ENCODE measurements at regions not wholly inside any gene's neighbourhood (a gene's known extent, or its start where the extent isn't known, plus 50 kb on each side); places are given as distances from the start of the nearest gene placed in this dataset.
"Not testable (repeated sequence)": the region's sequence is repeated elsewhere in the genome, so short reads cannot be mapped to it uniquely, and the experiment has no call there.

DNA sequence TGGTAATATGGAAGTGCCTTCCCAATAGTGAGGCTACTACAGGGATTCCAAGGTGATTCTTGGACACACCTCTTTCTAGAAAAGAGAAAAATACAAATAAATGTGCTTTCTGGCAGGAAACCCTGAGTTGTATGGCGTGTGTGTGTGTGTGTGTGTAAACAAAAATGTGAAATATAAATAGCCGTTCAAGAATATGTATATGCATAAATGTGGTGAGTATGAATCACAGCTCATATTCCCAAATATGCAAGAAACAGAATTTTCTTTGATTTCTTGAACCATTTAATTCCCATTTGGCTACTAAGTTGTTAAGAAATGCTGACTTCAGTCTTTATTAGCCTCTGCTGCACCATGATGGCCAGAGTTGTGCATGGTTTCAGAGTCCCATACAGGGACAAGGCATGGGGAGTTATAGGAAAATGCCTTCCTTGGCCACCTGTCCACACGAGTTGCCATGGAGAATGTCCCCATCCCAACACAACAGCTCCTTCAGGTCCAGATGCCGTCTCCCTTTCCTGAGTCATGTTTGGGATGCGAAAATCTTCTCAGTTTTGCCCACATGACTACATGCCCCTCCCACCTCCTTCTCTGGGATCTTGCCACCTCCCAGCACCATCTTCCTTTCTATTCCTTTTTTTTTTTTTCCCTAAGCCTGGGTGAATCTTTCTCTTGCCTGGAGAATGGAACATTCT is 312.4 kb upstream of the ECI2 start:
- DNase-seq: no peak

DNA sequence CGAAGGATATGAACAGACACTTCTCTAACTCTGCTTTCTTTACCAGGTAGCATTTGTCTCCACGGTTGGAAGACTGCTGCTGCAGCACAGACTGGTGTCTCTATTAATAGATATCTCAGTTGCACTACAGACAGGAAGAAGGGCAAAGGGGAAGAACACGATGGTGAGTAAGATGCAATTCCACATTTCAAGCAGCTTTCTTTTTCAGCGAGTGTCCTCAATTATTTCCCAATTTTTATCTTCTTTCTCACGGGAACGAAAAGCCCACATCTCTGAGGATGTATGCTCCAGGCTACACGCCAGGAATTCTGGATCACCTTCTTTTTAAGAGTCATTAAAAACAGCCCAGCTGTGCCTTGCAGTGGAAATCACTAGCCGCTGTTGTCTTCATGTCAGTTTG is 311.6 kb upstream of the ECI2 start:
- no peak for DNase-seq

DNA sequence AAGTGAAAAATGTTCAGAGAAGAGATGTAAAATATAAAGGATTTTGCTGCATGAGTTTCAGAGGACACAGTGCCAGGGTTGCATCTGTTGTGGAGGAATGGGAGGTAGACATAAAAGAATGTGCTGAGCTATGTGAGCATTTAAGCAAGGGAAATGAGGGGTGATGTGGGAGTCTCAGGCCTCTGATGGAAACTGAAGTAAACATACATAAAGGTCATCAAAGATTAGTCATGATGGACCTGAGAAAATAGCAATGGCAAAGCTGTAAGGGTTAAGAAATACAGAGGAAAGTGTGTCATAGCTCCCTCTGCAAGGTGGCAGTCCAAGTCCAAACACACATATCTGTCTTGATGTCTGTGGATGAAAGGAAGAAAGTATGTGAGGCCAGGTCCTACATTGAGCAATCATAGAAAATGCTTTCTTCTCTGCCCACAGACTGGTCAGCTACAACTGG is 306.6 kb upstream of the ECI2 start:
- no peak for DNase-seq

DNA sequence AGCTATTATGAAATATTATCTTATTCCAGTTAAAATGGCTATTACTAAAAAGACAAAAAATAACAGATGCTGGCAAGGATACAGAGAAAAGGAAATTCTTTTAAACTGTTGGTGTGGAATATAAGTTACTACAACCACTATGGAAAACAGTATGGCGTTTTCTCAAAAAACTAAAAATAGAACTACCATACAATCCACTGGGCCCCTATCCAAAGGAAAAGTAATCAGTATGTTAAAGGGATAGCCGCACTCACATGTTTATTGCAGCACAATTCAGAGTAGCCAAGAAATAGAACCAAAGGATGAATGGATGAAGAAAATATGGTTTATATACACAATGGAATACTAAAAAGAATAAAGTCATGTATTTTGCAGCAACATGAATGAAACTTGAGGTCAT is 303.8 kb upstream of the ECI2 start:
- DNase-seq: no peak

DNA sequence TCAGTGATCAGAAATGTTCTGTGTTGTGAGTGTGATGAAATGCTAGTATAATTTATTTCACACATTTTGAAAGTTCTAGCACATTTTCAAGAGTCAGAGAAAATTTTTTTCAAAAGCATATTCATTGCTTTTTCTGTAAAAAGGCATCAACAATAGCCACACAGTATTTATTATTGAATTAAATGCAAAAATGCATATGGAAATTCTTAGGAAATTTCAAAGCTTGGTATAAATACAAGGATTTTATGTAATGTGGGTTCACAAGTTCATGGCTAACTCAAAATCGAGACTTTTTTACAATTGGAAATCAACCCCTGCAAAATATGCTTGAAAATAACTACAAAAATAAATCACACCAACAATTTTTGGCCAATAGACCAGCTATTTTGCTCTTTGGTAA is 302.0 kb upstream of the ECI2 start:
- DNase-seq: no peak

DNA sequence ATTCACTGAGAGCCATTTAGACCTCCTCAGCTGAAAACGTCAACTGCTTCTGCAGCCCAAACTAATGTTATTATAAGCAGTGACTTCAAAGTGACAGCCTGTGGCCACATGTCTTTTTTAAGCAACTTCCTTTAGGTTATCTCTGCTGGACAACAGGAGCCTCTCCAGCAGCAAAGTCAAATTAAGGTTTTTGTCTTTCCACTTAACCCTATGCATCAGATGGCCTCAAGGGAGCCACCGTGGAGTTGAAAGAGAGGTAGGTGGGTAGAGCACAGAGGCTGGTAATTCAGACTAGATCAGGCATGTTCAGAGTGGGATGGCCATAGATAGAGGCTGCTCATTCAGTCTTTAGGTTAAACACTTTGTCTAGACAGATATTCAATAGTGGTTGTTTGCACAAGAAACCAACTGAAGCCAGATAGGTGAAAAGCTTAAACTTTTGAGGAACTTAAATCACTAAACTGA is 300.6 kb upstream of the ECI2 start:
- DNase-seq: no peak

DNA sequence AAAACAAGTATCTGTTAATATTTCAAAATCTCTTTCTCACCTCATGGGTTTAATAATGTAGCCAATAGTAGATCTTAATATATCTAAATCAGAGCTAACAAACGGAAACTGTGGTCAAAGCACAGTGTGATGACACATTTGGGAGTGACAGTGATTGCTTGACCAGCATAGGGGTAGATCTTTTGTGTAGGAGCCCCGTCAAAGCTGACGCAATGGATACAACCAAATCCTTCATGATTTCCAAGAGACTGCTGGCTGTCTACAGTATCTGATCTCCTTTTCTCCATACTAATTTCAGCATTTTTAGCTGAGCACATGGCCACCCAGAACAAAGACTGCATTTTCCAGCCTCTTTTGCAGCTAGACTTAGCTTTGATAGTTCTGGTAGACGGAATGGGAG is 299.3 kb upstream of the ECI2 start:
- DNase-seq: no peak

DNA sequence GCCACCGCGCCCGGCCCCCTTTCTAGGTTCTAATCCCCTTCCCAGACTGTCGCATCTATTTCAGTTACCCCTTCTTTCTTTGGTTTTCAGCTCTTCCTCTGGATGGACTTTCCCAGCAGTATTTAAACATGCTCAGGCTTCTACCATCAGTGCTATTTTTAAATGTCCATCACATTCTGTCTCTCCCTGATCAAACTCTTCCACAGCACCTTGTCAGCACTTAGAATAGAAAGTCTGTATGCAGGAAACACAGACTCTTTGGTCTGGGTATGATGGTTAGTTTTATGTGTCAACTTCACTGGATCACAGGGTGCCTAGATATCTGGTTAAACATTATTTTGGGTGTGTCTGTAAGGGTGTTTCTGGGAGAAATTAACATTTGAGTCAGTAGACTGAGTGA is 297.8 kb upstream of the ECI2 start:
- no peak for DNase-seq

DNA sequence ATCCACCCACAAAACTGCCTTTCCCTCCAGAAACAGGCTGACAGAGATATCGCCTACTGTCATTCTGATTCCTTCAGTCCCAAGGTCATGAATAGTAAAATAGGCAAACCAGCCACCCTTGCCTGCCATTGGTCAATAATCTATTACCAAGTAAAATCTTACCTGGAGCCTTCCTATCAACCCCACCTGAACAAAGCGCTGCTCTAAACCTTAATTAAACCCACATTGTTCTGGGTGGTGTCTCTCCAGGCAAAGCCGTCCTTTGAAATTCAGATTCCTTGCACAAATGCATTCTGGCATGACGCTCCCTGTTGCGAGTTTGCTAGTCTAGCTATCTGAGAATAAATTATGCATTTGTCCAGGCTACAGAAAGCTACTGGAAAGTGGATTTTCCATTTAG is 291.6 kb upstream of the ECI2 start:
- no peak for DNase-seq

DNA sequence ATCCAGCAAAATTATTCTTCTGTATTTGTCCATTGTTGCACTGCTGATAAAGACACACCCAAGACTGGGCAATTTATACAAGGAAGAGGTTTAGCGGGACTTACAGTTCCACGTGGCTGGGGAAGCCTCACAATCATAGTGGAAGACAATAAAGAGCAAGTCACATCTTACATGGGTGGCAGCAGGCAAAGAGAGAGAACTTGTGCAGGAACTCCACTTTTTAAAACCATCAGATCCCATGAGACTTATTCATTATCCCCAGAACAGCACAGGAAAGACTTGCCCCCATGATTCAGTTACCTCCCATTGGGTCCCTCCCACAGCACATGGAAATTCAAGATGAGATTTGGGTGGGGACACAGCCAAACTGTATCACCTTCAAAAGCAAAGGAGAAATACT is 286.5 kb upstream of the ECI2 start:
- DNase-seq: no peak

DNA sequence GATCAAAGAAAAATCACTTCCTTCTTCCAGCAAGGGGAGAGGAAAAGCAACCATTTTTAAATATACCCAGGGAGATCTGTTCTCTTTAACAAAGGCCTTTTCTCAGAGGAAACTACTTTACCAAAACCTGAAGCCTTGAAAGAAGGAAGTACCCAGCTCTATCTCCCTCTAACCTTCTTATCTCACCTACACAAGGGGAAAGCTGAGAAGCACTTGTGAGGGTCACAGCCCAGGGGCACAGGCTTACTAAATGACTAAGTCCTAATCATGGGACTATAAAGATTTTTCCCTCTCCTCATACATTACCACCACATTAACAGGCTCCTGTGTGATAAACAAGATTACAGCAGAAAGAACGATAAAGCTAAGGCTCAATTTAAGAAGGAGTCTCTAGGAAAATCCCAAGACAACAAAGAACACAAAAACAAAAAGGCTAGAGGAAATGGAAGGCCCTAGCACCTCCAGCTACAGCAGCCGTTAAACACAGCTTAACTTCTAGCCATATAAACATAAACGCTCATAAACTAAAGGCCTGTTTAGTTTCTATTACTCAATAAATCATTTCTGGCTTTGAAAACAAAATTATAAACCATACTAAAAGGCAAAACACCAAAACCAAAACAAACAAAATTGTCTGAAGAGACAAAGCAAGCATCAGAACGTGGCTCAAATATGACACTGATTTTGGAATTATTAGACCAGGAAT is 284.9 kb upstream of the ECI2 start:
- DNase-seq: no peak

DNA sequence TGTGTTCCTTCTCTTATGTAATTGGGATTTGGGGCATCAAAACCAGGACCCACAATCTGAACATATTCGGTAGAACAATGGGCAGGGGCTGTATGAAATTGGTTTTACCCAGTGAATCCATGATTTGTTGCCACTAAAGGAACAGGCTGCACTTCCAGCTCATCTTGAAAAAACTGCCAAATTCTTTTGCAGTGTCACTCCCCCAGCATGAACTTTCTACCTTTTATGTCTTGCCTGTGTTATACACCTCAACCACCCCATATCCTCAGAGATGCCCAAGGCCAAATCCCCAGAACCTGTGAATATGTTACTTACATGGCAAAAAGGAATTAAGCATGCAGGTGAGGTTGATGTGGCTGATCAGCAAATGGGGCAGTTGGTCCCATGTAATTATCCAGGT is 280.2 kb upstream of the ECI2 start:
- DNase-seq: no peak

DNA sequence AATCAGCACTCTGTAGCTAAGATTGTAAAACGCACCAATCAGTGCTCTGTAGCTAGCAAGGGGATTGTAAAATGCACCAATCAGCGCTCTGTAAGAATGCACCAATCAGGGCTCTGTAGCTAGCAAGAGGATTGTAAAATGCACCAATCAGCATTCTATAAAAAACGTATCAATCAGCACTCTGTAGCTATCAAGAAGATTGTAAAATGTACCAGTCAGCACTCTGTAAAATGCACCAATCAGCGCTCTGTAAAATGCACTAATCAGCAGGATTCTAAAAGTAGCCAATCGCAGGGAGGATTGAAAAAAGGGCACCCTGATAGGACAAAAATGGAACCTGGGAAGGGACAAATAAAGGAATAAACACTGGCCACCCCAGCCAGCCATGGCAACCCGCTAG is 278.7 kb upstream of the ECI2 start:
- DNase-seq: not testable (repeated sequence)

DNA sequence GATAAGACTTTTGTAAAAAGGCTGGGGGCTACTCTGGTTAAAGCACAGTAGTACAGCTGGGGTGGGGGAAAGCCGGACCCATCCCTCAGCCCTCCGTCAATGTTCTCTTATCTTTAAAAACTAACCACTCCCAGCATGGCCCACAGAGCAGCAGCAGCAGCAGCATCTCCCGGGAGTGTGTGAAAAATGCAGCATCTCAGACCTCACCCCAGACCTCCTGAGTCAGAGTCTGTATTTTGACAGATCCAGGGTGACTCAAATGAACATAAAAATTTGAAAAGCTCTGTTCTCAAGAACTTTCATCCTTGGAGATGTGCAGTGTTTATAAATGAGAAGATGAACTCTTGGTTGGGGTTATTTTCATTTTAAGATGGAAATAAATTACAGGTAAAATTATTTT is 277.7 kb upstream of the ECI2 start:
- DNase-seq: no peak

DNA sequence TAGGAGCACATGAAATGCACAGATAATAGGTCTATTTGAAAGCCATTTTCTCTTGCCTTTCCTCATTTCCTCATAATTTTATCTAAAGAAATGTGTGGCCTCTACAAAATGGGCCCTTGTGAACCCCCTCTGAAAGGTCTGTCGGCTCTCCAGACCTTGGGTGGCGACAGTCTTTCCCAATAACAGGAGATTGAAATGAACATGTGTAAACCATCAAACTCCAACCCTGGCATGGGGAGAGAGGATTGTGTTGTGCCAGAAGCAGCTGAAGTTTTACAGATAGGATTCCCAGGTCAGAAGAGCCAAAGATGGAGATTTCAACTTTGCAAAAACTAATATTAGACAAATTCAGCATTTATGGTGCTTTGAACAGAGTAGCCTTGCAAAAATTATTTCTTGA is 277.1 kb upstream of the ECI2 start:
- no peak for DNase-seq

DNA sequence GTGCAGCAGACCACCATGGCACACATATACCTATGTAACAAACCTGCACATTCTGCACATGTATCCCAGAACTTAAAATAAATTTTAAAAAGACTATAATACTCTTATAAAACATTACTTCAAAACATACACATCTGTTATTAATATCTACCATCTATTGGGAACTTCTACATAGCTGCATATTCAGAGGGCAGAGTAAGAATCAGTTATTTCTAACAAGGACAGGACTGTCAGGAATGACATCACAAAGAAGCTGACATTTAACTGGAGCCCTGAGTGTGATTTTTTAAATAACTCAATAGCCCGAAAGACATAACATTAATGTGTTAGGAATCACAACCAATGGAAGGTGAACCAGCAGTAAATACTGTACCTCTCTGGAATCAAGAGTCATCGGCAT is 276.7 kb upstream of the ECI2 start:
- DNase-seq: no peak

DNA sequence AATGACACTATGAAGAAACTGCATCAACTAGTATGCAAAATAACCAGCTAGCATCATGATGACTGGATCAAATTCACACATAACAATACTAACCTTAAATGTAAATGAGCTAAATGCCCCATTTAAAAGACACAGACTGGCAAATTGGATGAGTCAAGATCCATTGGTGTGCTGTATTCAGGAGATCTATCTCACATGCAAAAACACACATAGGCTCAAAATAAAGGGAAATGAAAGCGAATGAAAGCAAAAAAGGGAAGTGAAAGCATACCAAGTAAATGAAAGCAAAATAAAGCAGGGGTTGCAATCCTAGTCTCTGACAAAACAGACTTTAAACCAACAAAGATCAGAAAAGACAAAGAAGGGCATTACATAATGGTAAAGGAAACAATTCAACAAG is 272.3 kb upstream of the ECI2 start:
- DNase-seq: not testable (repeated sequence)

DNA sequence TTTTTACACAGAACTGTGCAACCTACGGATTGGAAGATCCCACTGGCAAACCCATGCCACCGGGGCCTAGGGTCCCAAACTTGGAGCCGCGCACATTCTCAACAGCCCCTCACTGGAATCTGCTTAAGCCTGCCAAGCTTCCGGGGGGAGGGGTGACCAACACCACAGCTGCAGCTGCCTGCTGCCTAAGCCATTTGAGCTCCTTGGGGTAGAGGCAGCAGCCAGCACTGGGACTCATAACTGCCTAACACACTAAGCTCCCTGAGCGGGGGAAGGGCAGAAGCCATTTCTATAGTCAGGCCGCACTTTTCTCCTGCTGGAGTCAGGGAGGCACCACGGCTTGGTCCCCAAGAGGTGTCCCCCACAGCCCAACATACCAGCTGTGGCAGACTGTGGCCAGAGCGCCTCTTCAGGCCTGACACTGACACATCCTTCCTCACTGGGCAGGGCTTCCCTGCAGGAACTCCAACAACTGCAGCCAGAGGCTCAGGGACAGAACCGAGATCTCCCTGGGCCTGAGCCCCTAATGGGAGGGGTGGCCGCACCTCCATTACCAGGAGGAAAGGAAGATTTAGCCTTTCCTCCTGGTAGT is 270.3 kb upstream of the ECI2 start:
- no peak for DNase-seq

DNA sequence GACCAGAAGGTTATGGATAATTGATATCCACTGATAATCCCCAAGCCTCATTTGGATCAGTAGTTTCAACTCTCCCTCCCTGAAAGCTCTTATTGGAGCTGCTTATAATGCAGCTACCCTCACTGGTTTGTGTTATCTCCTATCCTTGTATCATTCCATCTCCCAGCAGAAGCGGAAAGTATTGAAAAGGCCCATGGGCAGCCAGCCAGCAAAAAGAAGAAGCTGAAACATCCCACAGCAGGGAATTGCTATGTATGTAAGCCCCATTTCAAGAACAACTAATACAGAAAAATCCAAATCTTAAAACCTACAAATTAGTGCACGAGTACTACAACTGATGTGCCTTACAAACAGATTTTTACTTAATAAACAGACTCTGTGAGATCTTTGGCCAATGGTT is 269.0 kb upstream of the ECI2 start:
- no peak for DNase-seq

DNA sequence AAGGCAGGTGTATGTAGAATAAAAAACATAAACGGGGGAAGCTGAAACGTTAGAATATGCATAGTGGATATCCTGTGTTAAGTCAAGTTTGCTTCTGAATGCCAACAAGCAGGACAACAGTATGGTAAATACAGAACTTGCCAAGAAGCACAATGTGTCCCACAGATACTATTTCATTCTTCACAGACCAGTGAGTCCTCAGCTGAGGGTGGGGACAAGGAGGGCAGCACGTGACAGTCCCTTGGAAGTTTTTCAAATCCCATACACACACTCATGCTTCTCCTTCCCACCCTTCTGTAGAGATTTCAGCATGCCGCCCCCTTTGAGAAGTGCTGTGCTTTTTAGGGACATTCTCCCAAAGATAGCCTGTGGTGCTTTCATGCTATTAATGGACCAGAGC is 268.5 kb upstream of the ECI2 start:
- DNase-seq: no peak

DNA sequence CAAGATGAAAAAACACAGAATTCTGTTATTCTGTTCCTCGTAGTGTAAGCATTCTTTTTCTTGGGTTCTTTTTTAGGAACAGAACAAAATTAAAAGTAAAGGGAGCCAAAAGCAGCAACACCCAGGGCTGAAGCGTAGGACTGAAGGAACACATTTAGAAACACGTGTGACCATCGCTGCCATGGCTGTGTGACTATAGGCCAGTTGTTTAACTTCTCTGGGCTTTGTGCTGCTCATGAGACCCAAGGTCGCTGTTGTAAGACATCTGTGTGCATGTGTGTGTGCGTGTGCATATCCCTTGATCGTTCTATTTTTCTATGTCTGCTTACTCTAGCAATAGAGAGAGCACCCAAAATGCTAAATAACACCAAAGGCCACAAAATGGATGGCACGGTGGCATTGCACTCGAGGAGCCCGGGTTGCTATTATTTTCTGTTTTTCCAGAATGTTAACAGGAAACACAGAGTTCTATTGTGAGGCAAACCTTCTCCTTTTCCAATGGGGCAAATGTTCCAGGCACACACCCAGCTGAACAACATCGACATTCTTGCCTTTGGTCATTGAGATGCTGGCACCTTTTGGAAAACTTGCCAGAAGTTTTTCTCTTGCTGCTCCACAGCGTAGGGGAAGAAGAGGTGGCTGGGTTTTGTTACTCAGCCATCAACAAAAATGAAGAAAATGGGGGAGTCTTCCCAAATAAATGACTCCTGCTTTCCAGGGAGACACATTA is 267.8 kb upstream of the ECI2 start:
- no peak for DNase-seq

DNA sequence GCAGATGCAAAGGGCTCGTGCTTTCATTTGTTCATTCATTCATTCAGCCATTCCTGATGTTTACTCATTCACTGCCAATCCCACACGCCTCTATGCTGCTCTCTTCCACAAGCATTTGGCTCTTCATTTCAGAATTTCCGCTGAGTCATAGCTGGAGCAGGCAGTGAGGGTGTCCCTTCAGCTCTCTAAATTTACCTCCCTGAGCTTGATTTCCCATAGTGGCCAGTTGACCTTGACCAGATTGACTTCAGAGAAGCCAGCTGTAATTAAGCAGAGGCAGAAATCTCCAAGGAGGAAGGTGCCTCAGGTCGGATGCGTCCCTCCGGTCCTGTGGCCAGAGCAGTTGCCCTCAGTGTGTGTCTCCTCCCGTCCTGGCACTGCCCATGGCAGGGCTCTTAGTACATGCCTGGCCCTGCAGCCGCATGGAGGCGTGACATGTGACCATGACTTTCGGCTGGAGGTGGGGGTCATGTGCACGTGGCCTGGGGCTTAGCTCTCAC is 267.2 kb upstream of the ECI2 start:
- DNase-seq: no peak

Data from GOT3 (cell line).